Neural cell (in vitro differentiated cells): ENCODE measurements at regions not wholly inside any gene's neighbourhood (a gene's known extent, or its start where the extent isn't known, plus 50 kb on each side); places are given as distances from the start of the nearest gene placed in this dataset.

Experiments
- H2AFZ ChIP-seq: fragments of 200-600, 300-800 bp; sonication (generic), shearing (Covaris generic); 2 replicates; pipeline ENCODE4 v1.6.0; 2014; ENCODE audit warnings: low read depth, mild to moderate bottlenecking, antibody characterized with exemption, low read length, moderate library complexity
- H3F3A ChIP-seq: fragments of 200-600 bp; shearing (Covaris generic); 2 replicates; pipeline ENCODE4 v1.6.1; 2016; ENCODE audit warnings: mild to moderate bottlenecking, moderate library complexity, mixed read lengths, antibody characterized with exemption, low read length; ENCODE audit not compliant: insufficient read depth, poor library complexity, severe bottlenecking
- H3K27ac ChIP-seq: fragments of 200-600, 300-800 bp; sonication (generic), shearing (Covaris generic); 2 replicates; pipeline ENCODE4 v1.5.1; 2014; ENCODE audit warnings: mild to moderate bottlenecking, low read length, moderate library complexity
- H3K27me3 ChIP-seq: fragments of 300-800, 200-600 bp; sonication (generic), shearing (Covaris generic); 2 replicates; pipeline ENCODE4 v1.6.0; 2014; ENCODE audit warnings: mild to moderate bottlenecking, low read depth, low read length, moderate library complexity; ENCODE audit not compliant: insufficient read depth
- H3K36me3 ChIP-seq: fragments of 300-800, 200-600 bp; sonication (generic), shearing (Covaris generic); 2 replicates; pipeline ENCODE4 v1.5.1; 2014; ENCODE audit warnings: mild to moderate bottlenecking, antibody characterized with exemption, low read length, moderate library complexity; ENCODE audit not compliant: insufficient read depth
- H3K4me2 ChIP-seq: fragments of 300-800, 200-600 bp; sonication (generic), shearing (Covaris generic); 2 replicates; pipeline ENCODE4 v1.6.0; 2014; ENCODE audit warnings: mild to moderate bottlenecking, low read length
- H3K4me3 ChIP-seq: fragments of 300-800, 200-600 bp; sonication (generic), shearing (Covaris generic); 2 replicates; pipeline ENCODE4 v1.5.1; 2014; ENCODE audit warnings: mild to moderate bottlenecking, low read length, moderate library complexity
- H3K79me2 ChIP-seq: fragments of 200-600 bp; shearing (Covaris generic); replicated peaks from 2 replicates; pipeline ENCODE4 v1.6.0; 2014; ENCODE audit warnings: mild to moderate bottlenecking, low read length, moderate library complexity; ENCODE audit not compliant: insufficient read depth
- H3K9ac ChIP-seq: fragments of 300-800, 200-600 bp; sonication (generic), shearing (Covaris generic); 2 replicates; pipeline ENCODE4 v1.6.1; 2016; ENCODE audit warnings: mild to moderate bottlenecking, low read length, mixed read lengths
- H3K9me2 ChIP-seq: fragments of 200-600 bp; shearing (Covaris generic); 2 replicates; pipeline ENCODE4 v1.6.1; 2016; ENCODE audit warnings: mild to moderate bottlenecking, low read length, mixed read lengths; ENCODE audit not compliant: insufficient read depth
- H3K9me3 ChIP-seq: fragments of 200-600, 300-800 bp; sonication (generic), shearing (Covaris generic); 2 replicates; pipeline ENCODE4 v1.6.1; 2016; ENCODE audit warnings: mild to moderate bottlenecking, mixed run types, low read length, moderate library complexity, mixed read lengths
- H4K20me1 ChIP-seq: fragments of 200-600 bp; shearing (Covaris generic); 2 replicates; pipeline ENCODE4 v1.6.1; 2016; ENCODE audit warnings: mild to moderate bottlenecking, mixed run types; ENCODE audit not compliant: insufficient read depth
- EP300 ChIP-seq: fragments of 450-650 bp; conservative IDR thresholded peaks from 2 replicates; pipeline ENCODE4 v1.6.1; 2014; ENCODE audit warnings: antibody characterized with exemption, mild to moderate bottlenecking, moderate library complexity; ENCODE audit not compliant: poor library complexity, severe bottlenecking
- EZH2 ChIP-seq: fragments of 200-600, 300-800 bp; shearing (Covaris generic), sonication (generic); IDR thresholded peaks from 2 replicates; pipeline ENCODE4 v1.6.1; 2014; ENCODE audit warnings: antibody characterized with exemption, low read length, borderline replicate concordance, mild to moderate bottlenecking; ENCODE audit not compliant: insufficient read depth, poor library complexity, severe bottlenecking
- MXI1 ChIP-seq: fragments of 450-650 bp; conservative IDR thresholded peaks from 2 replicates; pipeline ENCODE4 v1.6.1; 2014; ENCODE audit warnings: antibody characterized with exemption, mild to moderate bottlenecking; ENCODE audit not compliant: poor library complexity, severe bottlenecking
- POLR2AphosphoS5 ChIP-seq: IDR thresholded peaks from 2 replicates; pipeline ENCODE4 v1.6.1; 2012
- RAD21 ChIP-seq: fragments of 450-650 bp; conservative IDR thresholded peaks from 2 replicates; pipeline ENCODE4 v1.6.1; 2014; ENCODE audit warnings: antibody characterized with exemption, mild to moderate bottlenecking, moderate library complexity
- SMC3 ChIP-seq: fragments of 450-650 bp; conservative IDR thresholded peaks from 2 replicates; pipeline ENCODE4 v1.6.1; 2014; ENCODE audit warnings: antibody characterized with exemption, mild to moderate bottlenecking, moderate library complexity; ENCODE audit not compliant: poor library complexity
- TAF1 ChIP-seq: IDR thresholded peaks from 2 replicates; pipeline ENCODE4 v1.6.1; 2012; ENCODE audit warnings: low read depth
- TF ChIP-seq, protein P1 (sequence below): IDR thresholded peaks from 2 replicates; pipeline ENCODE4 v1.6.1; 2012; ENCODE audit warnings: borderline replicate concordance
- TF ChIP-seq, protein P2 (sequence below): fragments of 450-650 bp; IDR thresholded peaks from 2 replicates; pipeline ENCODE4 v1.5.1; 2014; ENCODE audit warnings: antibody characterized with exemption, mild to moderate bottlenecking, moderate library complexity; ENCODE audit not compliant: poor library complexity, severe bottlenecking

DNA sequence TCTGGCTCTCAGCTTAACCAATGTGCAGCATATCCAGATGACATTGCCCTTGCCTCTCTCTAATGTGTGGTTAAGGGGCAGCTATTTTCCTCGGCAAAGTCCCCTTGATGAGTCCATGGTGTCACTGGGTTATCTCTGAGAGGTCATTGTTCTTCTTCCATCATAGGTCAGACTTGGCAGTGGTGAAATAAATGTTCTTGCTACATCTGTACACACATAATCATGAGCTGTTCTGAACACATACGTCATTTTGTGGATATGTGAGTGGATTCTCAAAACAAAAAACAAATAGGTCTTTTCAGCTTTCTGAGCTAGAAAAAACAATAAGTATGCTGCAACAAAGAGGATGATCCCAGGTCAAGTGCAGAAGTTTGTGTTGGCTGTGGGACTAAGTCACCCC is 134.7 kb upstream of the PTPN3 start:
- H4K20me1 ChIP-seq = no peaks in the 10 kb centered on the region
- no peak overlapping the region for H3K27ac ChIP-seq
- no peak overlapping the region for H3K4me2 ChIP-seq
- H3K4me3 ChIP-seq = no peak overlapping the region
- no peaks in the 10 kb centered on the region for H3K79me2 ChIP-seq
- H3F3A ChIP-seq = no peaks in the 10 kb centered on the region
- no peaks in the 10 kb centered on the region for H3K9me2 ChIP-seq
- TF ChIP-seq SMC3 (no peak), POLR2AphosphoS5 (no peak), TAF1 (no peak), MXI1 (no peak), EP300 (no peak), EZH2 (no peak), RAD21 (no peak)
- TF ChIP-seq, protein P1, sequence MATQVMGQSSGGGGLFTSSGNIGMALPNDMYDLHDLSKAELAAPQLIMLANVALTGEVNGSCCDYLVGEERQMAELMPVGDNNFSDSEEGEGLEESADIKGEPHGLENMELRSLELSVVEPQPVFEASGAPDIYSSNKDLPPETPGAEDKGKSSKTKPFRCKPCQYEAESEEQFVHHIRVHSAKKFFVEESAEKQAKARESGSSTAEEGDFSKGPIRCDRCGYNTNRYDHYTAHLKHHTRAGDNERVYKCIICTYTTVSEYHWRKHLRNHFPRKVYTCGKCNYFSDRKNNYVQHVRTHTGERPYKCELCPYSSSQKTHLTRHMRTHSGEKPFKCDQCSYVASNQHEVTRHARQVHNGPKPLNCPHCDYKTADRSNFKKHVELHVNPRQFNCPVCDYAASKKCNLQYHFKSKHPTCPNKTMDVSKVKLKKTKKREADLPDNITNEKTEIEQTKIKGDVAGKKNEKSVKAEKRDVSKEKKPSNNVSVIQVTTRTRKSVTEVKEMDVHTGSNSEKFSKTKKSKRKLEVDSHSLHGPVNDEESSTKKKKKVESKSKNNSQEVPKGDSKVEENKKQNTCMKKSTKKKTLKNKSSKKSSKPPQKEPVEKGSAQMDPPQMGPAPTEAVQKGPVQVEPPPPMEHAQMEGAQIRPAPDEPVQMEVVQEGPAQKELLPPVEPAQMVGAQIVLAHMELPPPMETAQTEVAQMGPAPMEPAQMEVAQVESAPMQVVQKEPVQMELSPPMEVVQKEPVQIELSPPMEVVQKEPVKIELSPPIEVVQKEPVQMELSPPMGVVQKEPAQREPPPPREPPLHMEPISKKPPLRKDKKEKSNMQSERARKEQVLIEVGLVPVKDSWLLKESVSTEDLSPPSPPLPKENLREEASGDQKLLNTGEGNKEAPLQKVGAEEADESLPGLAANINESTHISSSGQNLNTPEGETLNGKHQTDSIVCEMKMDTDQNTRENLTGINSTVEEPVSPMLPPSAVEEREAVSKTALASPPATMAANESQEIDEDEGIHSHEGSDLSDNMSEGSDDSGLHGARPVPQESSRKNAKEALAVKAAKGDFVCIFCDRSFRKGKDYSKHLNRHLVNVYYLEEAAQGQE = no peak
- TF ChIP-seq, protein P2, sequence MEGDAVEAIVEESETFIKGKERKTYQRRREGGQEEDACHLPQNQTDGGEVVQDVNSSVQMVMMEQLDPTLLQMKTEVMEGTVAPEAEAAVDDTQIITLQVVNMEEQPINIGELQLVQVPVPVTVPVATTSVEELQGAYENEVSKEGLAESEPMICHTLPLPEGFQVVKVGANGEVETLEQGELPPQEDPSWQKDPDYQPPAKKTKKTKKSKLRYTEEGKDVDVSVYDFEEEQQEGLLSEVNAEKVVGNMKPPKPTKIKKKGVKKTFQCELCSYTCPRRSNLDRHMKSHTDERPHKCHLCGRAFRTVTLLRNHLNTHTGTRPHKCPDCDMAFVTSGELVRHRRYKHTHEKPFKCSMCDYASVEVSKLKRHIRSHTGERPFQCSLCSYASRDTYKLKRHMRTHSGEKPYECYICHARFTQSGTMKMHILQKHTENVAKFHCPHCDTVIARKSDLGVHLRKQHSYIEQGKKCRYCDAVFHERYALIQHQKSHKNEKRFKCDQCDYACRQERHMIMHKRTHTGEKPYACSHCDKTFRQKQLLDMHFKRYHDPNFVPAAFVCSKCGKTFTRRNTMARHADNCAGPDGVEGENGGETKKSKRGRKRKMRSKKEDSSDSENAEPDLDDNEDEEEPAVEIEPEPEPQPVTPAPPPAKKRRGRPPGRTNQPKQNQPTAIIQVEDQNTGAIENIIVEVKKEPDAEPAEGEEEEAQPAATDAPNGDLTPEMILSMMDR = no peak
- no peaks in the 10 kb centered on the region for H3K36me3 ChIP-seq
- H3K9me3 ChIP-seq = no peaks in the 10 kb centered on the region
- no peaks in the 10 kb centered on the region for H3K27me3 ChIP-seq
- no peak overlapping the region for H3K9ac ChIP-seq
- no peak overlapping the region for H2AFZ ChIP-seq

- H3K9me3 ChIP-seq = no peaks in the 10 kb centered on the region
- H4K20me1 ChIP-seq = no peaks in the 10 kb centered on the region
- H3F3A ChIP-seq = no peaks in the 10 kb centered on the region
- no peak for TF ChIP-seq RAD21
- peak overlapping the region; percentile 89 for H3K4me3 ChIP-seq
- peak overlapping the region; percentile 56 for H3K4me2 ChIP-seq
- no peak overlapping the region for H2AFZ ChIP-seq
- no peaks in the 10 kb centered on the region for H3K79me2 ChIP-seq
- peak overlapping the region; percentile 36 for H3K27ac ChIP-seq
- H3K27me3 ChIP-seq = peaks cover 22% of the 10 kb centered on the region
- H3K9me2 ChIP-seq = no peaks in the 10 kb centered on the region
- H3K36me3 ChIP-seq = no peaks in the 10 kb centered on the region
- H3K9ac ChIP-seq = peak overlapping the region; percentile 66
Measured at GRCh38 chr9:109639674-109640579, 140.1 kb upstream of the PALM2AKAP2 start.
